GM23338 (cell line): ENCODE measurements at regions not wholly inside any gene's neighbourhood (a gene's known extent, or its start where the extent isn't known, plus 50 kb on each side); places are given as distances from the start of the nearest gene placed in this dataset.
A peak's percentile ranks its signal among the peaks of the same experiment; 100 is the strongest.
"Not testable (repeated sequence)": the region's sequence is repeated elsewhere in the genome, so short reads cannot be mapped to it uniquely, and the experiment has no call there.

Source experiments
- ATAC-seq: fragments of 200-7000 bp; cut with Tn5 transposase; 3 replicates; pipeline ENCODE4 v1.9.1; 2020
- DNase-seq: peaks from one replicate; pipeline ENCODE4 v3.0.0-alpha.2; 2015; ENCODE audit warnings: low spot score
- H2AFZ ChIP-seq: fragments of 200-600 bp; sonication (generic); 2 replicates; pipeline ENCODE4 v1.8.0; 2016; ENCODE audit warnings: antibody characterized with exemption, mild to moderate bottlenecking, moderate library complexity
- H3F3A ChIP-seq: fragments of 200-600 bp; sonication (generic); replicated peaks from 2 replicates; pipeline ENCODE4 v1.8.0; 2017; ENCODE audit warnings: antibody characterized with exemption, mixed run types, low read depth
- H3K27ac ChIP-seq: fragments of 200-600 bp; sonication (generic); 2 replicates; pipeline ENCODE4 v1.6.1; 2016; ENCODE audit warnings: low read depth
- H3K27me3 ChIP-seq: fragments of 200-600 bp; sonication (generic); 2 replicates; pipeline ENCODE4 v1.8.0; 2016; ENCODE audit warnings: mild to moderate bottlenecking, mixed run types, moderate library complexity; ENCODE audit not compliant: insufficient read depth
- H3K36me3 ChIP-seq: fragments of 200-600 bp; sonication (generic); 2 replicates; pipeline ENCODE4 v1.8.0; 2016; ENCODE audit warnings: mild to moderate bottlenecking; ENCODE audit not compliant: insufficient read depth
- H3K4me1 ChIP-seq: fragments of 200-600 bp; sonication (generic); 2 replicates; pipeline ENCODE4 v1.8.0; 2016; ENCODE audit warnings: mild to moderate bottlenecking, moderate library complexity; ENCODE audit not compliant: insufficient read depth
- H3K4me2 ChIP-seq: fragments of 200-600 bp; sonication (generic); 2 replicates; pipeline ENCODE4 v1.7.1; 2017; ENCODE audit warnings: mixed run types
- H3K4me3 ChIP-seq: fragments of 200-600 bp; sonication (generic); 2 replicates; pipeline ENCODE4 v1.6.1; 2016; ENCODE audit warnings: mixed run types
- H3K79me2 ChIP-seq: fragments of 200-600 bp; sonication (generic); replicated peaks from 2 replicates; pipeline ENCODE4 v1.8.0; 2017; ENCODE audit warnings: mild to moderate bottlenecking; ENCODE audit not compliant: insufficient read depth
- H3K9me2 ChIP-seq: fragments of 200-600 bp; sonication (generic); 2 replicates; pipeline ENCODE4 v1.8.0; 2017; ENCODE audit not compliant: insufficient read depth
- H4K20me1 ChIP-seq: fragments of 200-600 bp; sonication (generic); replicated peaks from 2 replicates; pipeline ENCODE4 v1.8.0; 2017; ENCODE audit warnings: mild to moderate bottlenecking; ENCODE audit not compliant: insufficient read depth
- H3K27ac Mint-ChIP-seq: 2 replicates; pipeline ENCODE4 v1.8.0; 2020; ENCODE audit warnings: inconsistent platforms, mild to moderate bottlenecking, moderate library complexity, mixed read lengths
- H3K27me3 Mint-ChIP-seq: 3 replicates; pipeline ENCODE4 v1.8.0; 2022; ENCODE audit warnings: low read depth, mild to moderate bottlenecking, moderate library complexity, mixed read lengths, inconsistent platforms; ENCODE audit not compliant: insufficient read depth, poor library complexity
- H3K36me3 Mint-ChIP-seq: 3 replicates; pipeline ENCODE4 v1.8.0; 2021; ENCODE audit warnings: low read depth, mild to moderate bottlenecking, inconsistent platforms, moderate library complexity, mixed read lengths
- H3K4me1 Mint-ChIP-seq: 3 replicates; pipeline ENCODE4 v1.8.0; 2020; ENCODE audit warnings: mild to moderate bottlenecking, inconsistent platforms, mixed read lengths
- H3K4me3 Mint-ChIP-seq: 3 replicates; pipeline ENCODE4 v1.8.0; 2021; ENCODE audit warnings: moderate library complexity, mild to moderate bottlenecking, inconsistent platforms, mixed read lengths
- H3K9me3 Mint-ChIP-seq: 3 replicates; pipeline ENCODE4 v1.8.0; 2020; ENCODE audit warnings: moderate library complexity, mild to moderate bottlenecking, inconsistent platforms, mixed read lengths
- CREB1 ChIP-seq: fragments of 250-450 bp; sonication (Bioruptor Pico); IDR thresholded peaks from 2 replicates; pipeline ENCODE4 v1.5.0; 2020; ENCODE audit warnings: low read depth, mild to moderate bottlenecking, moderate library complexity
- EZH2 ChIP-seq: fragments of 200-600 bp; sonication (generic); IDR thresholded peaks from one replicate; pipeline ENCODE4 v1.8.0; 2017; ENCODE audit warnings: antibody characterized with exemption, mild to moderate bottlenecking, low read depth; ENCODE audit not compliant: unreplicated experiment
- JUNB ChIP-seq: IDR thresholded peaks from one replicate; pipeline ENCODE4 v1.6.1; 2016; ENCODE audit warnings: antibody characterized with exemption; ENCODE audit not compliant: unreplicated experiment
- REST ChIP-seq: IDR thresholded peaks from one replicate; pipeline ENCODE4 v1.6.1; 2018; ENCODE audit warnings: antibody characterized with exemption; ENCODE audit not compliant: unreplicated experiment
- ZNF114 ChIP-seq: fragments of 250-450 bp; sonication (Bioruptor Pico); IDR thresholded peaks from 2 replicates; pipeline ENCODE4 v1.5.0; 2020; ENCODE audit warnings: mild to moderate bottlenecking, moderate library complexity
- ZNF331 ChIP-seq: fragments of 250-450 bp; sonication (Bioruptor Pico); IDR thresholded peaks from 2 replicates; pipeline ENCODE4 v1.5.0; 2020; ENCODE audit warnings: low read depth, mild to moderate bottlenecking, moderate library complexity
- ZNF462 ChIP-seq: fragments of 250-450 bp; sonication (Bioruptor Pico); IDR thresholded peaks from 2 replicates; pipeline ENCODE4 v1.5.0; 2020; ENCODE audit warnings: mild to moderate bottlenecking, moderate library complexity

- TF ChIP-seq ZNF462 (CRISPR knock-in tag) (no peak), JUNB (no peak), REST (no peak), ZNF331 (CRISPR knock-in tag) (no peak), EZH2 (no peak), CREB1 (CRISPR knock-in tag) (no peak), ZNF114 (CRISPR knock-in tag) (no peak)
These were observed 159.4 kb upstream of the SPTLC3 start (continued) for GRCh38 chr20:12849225-12849910.

- not testable (repeated sequence) for H3K27ac Mint-ChIP-seq, H3F3A ChIP-seq, ATAC-seq, H3K27ac ChIP-seq, H3K4me1 ChIP-seq, H4K20me1 ChIP-seq, H3K9me2 ChIP-seq, H3K4me3 Mint-ChIP-seq, H3K27me3 Mint-ChIP-seq, H3K4me3 ChIP-seq, H3K27me3 ChIP-seq, H3K4me1 Mint-ChIP-seq, DNase-seq, H3K36me3 ChIP-seq, H3K36me3 Mint-ChIP-seq, H3K4me2 ChIP-seq, H3K79me2 ChIP-seq
- H3K9me3 Mint-ChIP-seq: peaks cover 21% of the 10 kb centered on the region
- H2AFZ ChIP-seq: peak overlapping the region; percentile 61; the same call in 1 of the 2 replicates
These were observed 151.1 kb upstream of the SPTLC3 start for GRCh38 chr20:12857643-12858042.
